SK-N-MC (cell line): ENCODE measurements at regions not wholly inside any gene's neighbourhood (a gene's known extent, or its start where the extent isn't known, plus 50 kb on each side); places are given as distances from the start of the nearest gene placed in this dataset.

ENCODE experiments used
- EZH2 ChIP-seq: fragments of 200-600 bp; sonication (generic); IDR thresholded peaks from one replicate; pipeline ENCODE4 v1.6.1; 2017; ENCODE audit warnings: antibody characterized with exemption
- POLR2AphosphoS5 ChIP-seq: IDR thresholded peaks from 2 replicates; pipeline ENCODE4 v1.6.1; 2012; ENCODE audit warnings: mild to moderate bottlenecking, low read depth, low read length, borderline replicate concordance

GRCh38 chr3:163384383-163384782 lies 1693.9 kb downstream of the SI start:
- TF ChIP-seq POLR2AphosphoS5 (no peak; the same call in 1 of the 2 replicates), EZH2 (no peak)
